Ramos (cell line): ENCODE measurements at regions not wholly inside any gene's neighbourhood (a gene's known extent, or its start where the extent isn't known, plus 50 kb on each side); places are given as distances from the start of the nearest gene placed in this dataset.
"Not testable (repeated sequence)": the region's sequence is repeated elsewhere in the genome, so short reads cannot be mapped to it uniquely, and the experiment has no call there.

Source experiments
- in situ Hi-C: fragments of 300-500 bp; cut with MboI; formaldehyde crosslinking; loops from one replicate; pipeline ENCODE4 v1.14.3; 2022; ENCODE audit warnings: low sequenced_read_pairs; ENCODE audit not compliant: unreplicated experiment

GRCh38 chr1:157237981-157238380 is 99.8 kb upstream of the ETV3 start:
- in situ Hi-C loops, result no loop called here

GRCh38 chr1:157237522-157237921 is 99.3 kb upstream of the ETV3 start:
- in situ Hi-C loops, result no loop called here

GRCh38 chr1:157236072-157236471 is 97.9 kb upstream of the ETV3 start:
- in situ Hi-C loops, result no loop called here

GRCh38 chr1:157235307-157235706 is 97.1 kb upstream of the ETV3 start:
- in situ Hi-C loops, result no loop called here

- in situ Hi-C loops, result no loop called here
These were observed 96.6 kb upstream of the ETV3 start for GRCh38 chr1:157234705-157235273.

- in situ Hi-C loops, result no loop called here
These were observed 94.9 kb upstream of the ETV3 start for GRCh38 chr1:157233131-157233530.

GRCh38 chr1:157231846-157232525 is 93.8 kb upstream of the ETV3 start:
- in situ Hi-C loops, result no loop called here

- in situ Hi-C loops, result no loop called here
These were observed 92.3 kb upstream of the ETV3 start for GRCh38 chr1:157230500-157230899.

- in situ Hi-C loops, result no loop called here
These were observed 89.5 kb upstream of the ETV3 start for GRCh38 chr1:157227700-157228099.

GRCh38 chr1:157226739-157227138 is 88.5 kb upstream of the ETV3 start:
- in situ Hi-C loops, result no loop called here

- in situ Hi-C loops, result no loop called here
These were observed 81.4 kb upstream of the ETV3 start for GRCh38 chr1:157219600-157219999.

- in situ Hi-C loops, result no loop called here
These were observed 81.0 kb upstream of the ETV3 start for GRCh38 chr1:157219182-157219581.

GRCh38 chr1:157218671-157219070 is 80.5 kb upstream of the ETV3 start:
- in situ Hi-C loops, result no loop called here

- in situ Hi-C loops, result no loop called here
These were observed 79.3 kb upstream of the ETV3 start for GRCh38 chr1:157217486-157217885.

GRCh38 chr1:157213836-157214235 is 75.6 kb upstream of the ETV3 start:
- in situ Hi-C loops, result no loop called here

GRCh38 chr1:157209514-157209913 is 71.3 kb upstream of the ETV3 start:
- in situ Hi-C loops, result no loop called here

GRCh38 chr1:157205982-157206381 is 67.8 kb upstream of the ETV3 start:
- in situ Hi-C loops, result not testable (repeated sequence)

- in situ Hi-C loops, result no loop called here
These were observed 65.0 kb upstream of the ETV3 start for GRCh38 chr1:157203166-157203565.

- in situ Hi-C loops, result no loop called here
These were observed 64.1 kb upstream of the ETV3 start for GRCh38 chr1:157202331-157202730.

- in situ Hi-C loops, result no loop called here
These were observed 63.6 kb upstream of the ETV3 start for GRCh38 chr1:157201767-157202166.

GRCh38 chr1:157200451-157200850 is 62.3 kb upstream of the ETV3 start:
- in situ Hi-C loops, result no loop called here

- in situ Hi-C loops, result loop anchor here (10.0 kb wide), 1 partner anchor 295 kb away; no protein-coding TSS in a partner anchor
These were observed 61.2 kb upstream of the ETV3 start for GRCh38 chr1:157199421-157199755.
